ENCODE measurements at regions not wholly inside any gene's neighbourhood (a gene's known extent, or its start where the extent isn't known, plus 50 kb on each side); places are given as distances from the start of the nearest gene placed in this dataset.

DNA sequence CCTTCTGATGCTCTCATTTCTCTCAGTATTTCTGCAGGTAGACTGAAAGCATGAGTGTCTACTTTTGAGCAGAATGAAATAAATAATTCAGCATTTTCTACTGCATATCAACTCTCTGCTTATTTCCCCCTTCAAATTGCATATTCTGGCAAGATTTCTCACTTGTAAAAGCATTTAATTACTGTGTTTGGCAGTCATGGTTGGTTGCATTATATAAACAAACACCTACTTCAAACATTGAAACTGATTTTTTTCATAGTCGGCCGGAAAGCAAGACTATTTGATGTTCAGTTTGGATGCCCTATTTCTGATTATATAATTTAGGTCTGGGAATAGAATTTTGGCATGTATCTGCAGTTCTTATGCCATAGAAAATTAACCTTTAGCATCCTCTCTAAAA lies 73.1 kb downstream of the PLEKHG1 start:
- Mint-ChIP-seq H3K27me3 (no peaks in the 10 kb centered on the region), H3K4me3 (no peak overlapping the region), H3K9me3 (no peaks in the 10 kb centered on the region), H3K36me3 (peaks cover 70% of the 10 kb centered on the region), H3K4me1 (peaks cover 57% of the 10 kb centered on the region), H3K27ac (no peak overlapping the region)
- no peak for ATAC-seq

DNA sequence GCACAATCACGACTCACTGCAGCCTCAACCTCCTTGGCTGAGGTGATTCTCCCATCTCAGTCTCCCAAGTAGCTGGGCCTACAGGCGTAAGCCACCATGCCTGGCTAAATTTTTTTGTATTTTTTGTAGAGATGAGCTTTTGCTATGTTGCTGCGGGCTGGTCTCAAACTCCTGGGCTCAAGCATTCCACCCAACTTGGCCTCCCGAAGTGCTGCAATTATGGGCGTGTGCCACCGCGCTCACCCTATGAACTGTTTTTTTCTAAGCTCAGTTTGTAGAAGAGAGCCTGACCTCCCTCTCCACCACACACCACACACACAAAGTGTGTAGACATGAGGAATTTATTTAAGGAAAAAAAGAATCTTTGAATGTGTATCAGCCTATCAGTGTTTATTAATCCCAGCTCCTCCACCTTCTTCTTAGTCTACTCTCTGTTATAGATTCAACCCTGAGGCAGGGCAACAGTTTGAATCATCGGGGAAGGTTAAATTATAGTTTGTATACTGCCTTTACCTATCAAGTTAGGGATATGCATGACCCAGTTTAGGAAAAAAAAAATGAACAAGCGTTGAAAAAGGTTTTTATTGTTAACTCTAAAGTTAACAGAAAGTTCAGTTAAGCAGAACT lies 74.1 kb downstream of the PLEKHG1 start:
- no peak overlapping the region for H3K4me3 Mint-ChIP-seq
- peaks cover 49% of the 10 kb centered on the region for H3K4me1 Mint-ChIP-seq
- H3K27ac Mint-ChIP-seq: peak overlapping the region; percentile 66
- no peaks in the 10 kb centered on the region for H3K27me3 Mint-ChIP-seq
- no peak for ATAC-seq
- peaks cover 70% of the 10 kb centered on the region for H3K36me3 Mint-ChIP-seq
- no peaks in the 10 kb centered on the region for H3K9me3 Mint-ChIP-seq

DNA sequence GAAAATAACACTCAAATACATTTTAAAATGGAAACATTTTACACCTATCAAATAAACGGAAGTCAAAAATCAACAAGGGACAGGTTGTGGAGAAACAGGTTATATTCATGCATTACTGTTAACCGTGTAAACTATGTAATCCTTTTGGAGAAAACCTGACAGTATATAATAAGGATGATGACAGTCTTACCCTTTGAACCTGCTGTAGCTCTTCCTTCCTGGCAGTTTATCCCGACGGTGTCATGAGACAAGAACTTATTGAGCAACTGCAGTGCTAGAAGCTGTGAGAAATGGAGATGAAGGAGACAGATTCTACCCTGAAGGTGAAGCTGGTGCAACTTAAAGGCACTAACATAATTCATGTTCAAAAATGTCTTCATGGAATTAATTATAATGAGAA lies 76.7 kb downstream of the PLEKHG1 start:
- ATAC-seq: no peak
- Mint-ChIP-seq H3K4me3 (no peak overlapping the region), H3K27ac (no peak overlapping the region), H3K4me1 (peaks cover 58% of the 10 kb centered on the region), H3K27me3 (no peaks in the 10 kb centered on the region), H3K36me3 (peaks cover 74% of the 10 kb centered on the region), H3K9me3 (no peaks in the 10 kb centered on the region)

DNA sequence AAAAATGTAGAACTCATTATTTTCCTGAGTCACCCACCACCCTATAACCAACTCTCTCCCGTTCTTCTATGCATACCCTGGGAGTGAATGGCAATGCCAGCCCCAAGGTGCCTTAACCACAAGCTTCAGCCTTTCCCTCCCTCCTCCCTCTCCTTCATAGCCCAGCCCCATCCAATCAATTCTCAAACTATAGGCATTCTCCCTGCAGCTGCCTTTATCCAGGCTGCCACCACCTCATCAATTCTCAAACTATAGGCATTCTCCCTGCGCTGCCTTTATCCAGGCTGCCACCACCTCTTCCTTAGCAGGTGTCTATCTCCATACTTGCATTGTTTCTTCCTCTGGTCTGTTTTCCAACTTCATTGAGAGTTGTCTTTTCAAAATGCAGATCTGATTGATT lies 77.1 kb downstream of the PLEKHG1 start:
- no peaks in the 10 kb centered on the region for H3K27me3 Mint-ChIP-seq
- peaks cover 58% of the 10 kb centered on the region for H3K4me1 Mint-ChIP-seq
- peaks cover 72% of the 10 kb centered on the region for H3K36me3 Mint-ChIP-seq
- no peak overlapping the region for H3K4me3 Mint-ChIP-seq
- H3K9me3 Mint-ChIP-seq: no peaks in the 10 kb centered on the region
- no peak for ATAC-seq
- no peak overlapping the region for H3K27ac Mint-ChIP-seq

DNA sequence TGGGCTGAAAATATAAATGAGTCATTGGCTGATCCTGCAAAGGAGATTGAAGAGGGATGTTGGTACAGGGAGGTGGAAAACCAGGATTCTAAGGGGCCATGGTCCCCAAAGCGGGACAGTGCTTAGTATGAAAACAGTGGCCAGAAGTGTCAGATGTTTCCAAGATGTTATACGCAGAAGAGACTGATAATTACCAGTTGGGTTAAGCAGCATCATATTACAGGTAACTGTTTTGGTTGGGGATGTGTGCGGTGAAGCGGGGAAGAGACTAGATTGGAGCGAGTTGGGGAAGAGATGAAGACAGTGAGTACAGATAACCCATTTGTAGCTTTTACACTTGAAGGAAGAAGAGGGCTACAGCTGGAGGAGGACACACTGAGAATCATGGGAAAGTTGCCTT lies 80.8 kb downstream of the PLEKHG1 start:
- peak overlapping the region; percentile 2 for H3K27ac Mint-ChIP-seq

DNA sequence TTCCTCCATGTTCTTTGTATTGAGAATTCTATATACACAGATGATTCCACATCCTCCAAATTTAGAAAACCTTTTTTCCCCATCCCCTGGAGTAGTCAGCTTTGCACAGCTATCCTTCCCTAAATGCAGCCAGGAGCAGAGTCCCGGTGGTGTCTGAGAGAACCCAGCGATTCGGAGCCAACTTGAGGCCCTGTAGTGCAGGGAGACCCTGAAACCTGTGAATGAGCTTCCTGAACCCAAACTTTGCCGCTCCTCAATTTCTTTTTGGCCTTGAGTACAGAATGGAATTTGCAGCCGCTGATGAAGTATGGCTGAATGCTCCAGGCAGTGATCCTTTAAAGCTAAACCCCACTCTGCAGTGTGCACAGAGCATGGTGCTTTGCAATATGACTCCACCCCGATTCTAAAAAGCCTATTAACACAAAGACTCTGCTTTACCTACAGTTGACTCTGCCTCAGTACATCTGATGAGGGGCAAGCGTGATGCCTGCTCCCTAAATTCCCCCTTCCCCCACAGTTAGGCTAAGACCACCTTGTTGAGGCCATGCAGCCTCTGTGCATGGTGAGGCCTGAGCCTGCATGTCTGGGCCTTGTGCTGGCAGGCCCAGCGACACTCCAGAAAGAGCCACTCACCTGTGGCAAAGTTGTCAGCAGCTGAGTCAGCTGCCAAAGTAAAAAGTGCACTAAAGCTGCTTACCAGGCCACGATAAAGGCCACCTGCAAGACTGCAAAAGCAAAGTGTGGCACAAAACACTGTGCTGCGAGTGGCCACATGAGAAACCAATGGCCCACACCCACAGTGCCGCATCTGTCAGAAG lies 82.1 kb downstream of the PLEKHG1 start:
- H3K27me3 Mint-ChIP-seq: no peaks in the 10 kb centered on the region
- no peaks in the 10 kb centered on the region for H3K9me3 Mint-ChIP-seq
- no peak for ATAC-seq
- peak overlapping the region; percentile 54 for H3K27ac Mint-ChIP-seq
- peaks cover 74% of the 10 kb centered on the region for H3K4me1 Mint-ChIP-seq
- H3K4me3 Mint-ChIP-seq: no peak overlapping the region
- H3K36me3 Mint-ChIP-seq: peaks cover 43% of the 10 kb centered on the region

More for the DNA sequence above, 80.8 kb downstream of the PLEKHG1 start:
- Mint-ChIP-seq H3K4me3 (no peak overlapping the region), H3K4me1 (peaks cover 65% of the 10 kb centered on the region), H3K36me3 (peaks cover 56% of the 10 kb centered on the region), H3K27me3 (no peaks in the 10 kb centered on the region), H3K9me3 (no peaks in the 10 kb centered on the region)
- no peak for ATAC-seq

DNA sequence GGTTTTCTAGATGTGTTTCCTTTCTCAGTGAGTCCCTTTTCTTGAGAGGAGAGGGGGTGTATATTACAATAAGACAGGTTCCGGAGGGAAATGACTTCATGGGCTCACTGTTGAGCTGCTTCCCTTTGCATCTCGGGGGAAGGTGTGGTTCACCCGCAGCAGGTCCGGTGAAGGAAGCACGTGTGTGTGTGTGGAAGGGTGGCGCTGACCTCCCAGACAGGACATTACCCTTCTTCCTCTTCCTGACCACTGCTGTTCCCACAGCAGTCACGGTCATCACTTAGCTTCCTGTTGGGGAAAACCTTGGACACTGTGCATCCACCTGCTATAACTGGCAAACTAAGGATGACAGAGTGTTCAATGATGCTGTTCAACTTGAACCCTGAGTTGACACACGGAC lies 83.6 kb downstream of the PLEKHG1 start:
- peak; percentile 64 for ATAC-seq
- no peaks in the 10 kb centered on the region for H3K9me3 Mint-ChIP-seq

DNA sequence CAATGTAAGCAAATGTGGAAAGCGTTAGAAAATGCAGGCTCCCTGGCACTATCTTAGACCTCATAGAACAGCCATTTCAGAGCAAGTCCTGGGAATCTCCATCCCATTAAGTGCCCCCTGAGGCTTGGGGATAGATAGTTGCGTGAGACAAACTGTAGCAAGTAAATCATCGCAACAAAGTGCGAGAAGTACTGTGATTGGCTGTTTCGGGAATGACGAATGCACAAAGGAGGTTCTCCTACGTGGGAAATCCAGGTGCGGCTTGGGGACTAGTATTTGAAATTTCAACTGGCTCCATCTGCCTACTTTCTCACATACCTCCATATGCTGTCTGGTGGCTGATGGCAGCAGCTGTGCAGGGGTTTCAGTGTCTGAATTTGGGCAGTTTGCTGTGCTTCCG lies 84.5 kb downstream of the PLEKHG1 start:
- peak overlapping the region; percentile 5 for H3K4me3 Mint-ChIP-seq
- H3K27ac Mint-ChIP-seq: peak overlapping the region; percentile 54
- no peak for ATAC-seq
- H3K4me1 Mint-ChIP-seq: peaks cover 92% of the 10 kb centered on the region
- H3K27me3 Mint-ChIP-seq: no peaks in the 10 kb centered on the region
- peaks cover 51% of the 10 kb centered on the region for H3K36me3 Mint-ChIP-seq
- H3K9me3 Mint-ChIP-seq: no peaks in the 10 kb centered on the region

More for the DNA sequence above, 83.6 kb downstream of the PLEKHG1 start:
- Mint-ChIP-seq H3K27ac (peak overlapping the region; percentile 54), H3K27me3 (no peaks in the 10 kb centered on the region), H3K4me1 (peaks cover 85% of the 10 kb centered on the region), H3K4me3 (peak overlapping the region; percentile 7), H3K36me3 (peaks cover 45% of the 10 kb centered on the region)

DNA sequence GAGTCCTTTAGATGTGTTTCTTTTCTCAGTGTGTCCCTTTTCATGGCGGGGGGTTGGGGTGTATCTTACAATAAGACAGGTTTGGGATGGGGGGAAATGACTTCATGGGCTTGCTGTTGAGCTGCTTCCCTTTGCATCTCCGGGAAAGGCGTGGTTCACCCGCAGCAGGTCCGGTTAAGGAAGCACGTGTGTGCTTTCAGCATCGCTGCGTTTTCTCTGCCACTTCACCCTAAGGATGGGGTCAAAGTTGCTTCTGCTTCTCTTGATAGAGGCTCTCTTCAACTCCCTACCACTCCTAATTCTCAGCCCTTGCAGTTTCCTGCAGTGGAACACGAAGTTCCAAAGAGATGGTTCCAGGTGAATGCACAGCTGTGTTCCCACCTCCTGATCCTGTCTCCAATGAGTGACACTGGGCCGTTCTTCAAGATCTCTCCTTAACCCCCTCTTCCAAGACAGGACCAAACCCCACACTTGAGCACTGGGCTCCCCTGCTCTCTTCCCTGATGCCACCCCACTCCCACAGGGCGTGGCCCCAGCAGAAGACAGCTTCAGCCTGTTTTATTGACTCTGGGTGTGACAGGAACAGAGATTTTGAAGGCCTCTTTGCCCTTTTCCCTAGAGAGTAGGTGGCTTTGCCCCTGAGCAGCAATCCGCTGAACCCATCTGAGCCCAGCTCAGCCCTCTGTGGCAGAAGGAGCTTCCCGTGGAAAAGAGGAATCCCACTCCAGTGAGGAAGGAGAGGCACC lies 85.2 kb downstream of the PLEKHG1 start:
- no peaks in the 10 kb centered on the region for H3K27me3 Mint-ChIP-seq
- H3K9me3 Mint-ChIP-seq: no peaks in the 10 kb centered on the region
- ATAC-seq: no peak
- H3K4me1 Mint-ChIP-seq: peaks cover 88% of the 10 kb centered on the region
- H3K4me3 Mint-ChIP-seq: peak overlapping the region; percentile 25
- peak overlapping the region; percentile 54 for H3K27ac Mint-ChIP-seq
- H3K36me3 Mint-ChIP-seq: peaks cover 46% of the 10 kb centered on the region

DNA sequence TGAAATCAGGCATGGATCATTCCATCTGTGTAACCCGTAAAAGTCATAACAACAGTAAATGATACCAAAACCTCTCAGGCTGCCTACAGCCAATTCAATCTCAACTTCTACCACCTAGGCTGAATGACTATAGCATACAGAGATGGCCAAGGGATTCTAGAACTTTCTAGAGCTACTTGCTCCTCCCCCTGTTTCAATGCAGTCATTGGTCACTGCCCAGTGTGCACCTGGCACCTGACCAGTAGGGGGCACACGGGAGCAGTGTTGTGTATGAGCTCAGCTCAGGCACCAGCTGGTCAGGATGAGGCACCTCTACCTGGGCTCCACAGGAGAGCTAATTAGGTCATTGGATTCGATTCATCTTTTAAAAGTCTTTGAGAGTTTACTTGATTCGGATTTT lies 86.2 kb downstream of the PLEKHG1 start:
- ATAC-seq: peak; percentile 51
- Mint-ChIP-seq H3K4me1 (peaks cover 88% of the 10 kb centered on the region), H3K36me3 (peaks cover 42% of the 10 kb centered on the region)

DNA sequence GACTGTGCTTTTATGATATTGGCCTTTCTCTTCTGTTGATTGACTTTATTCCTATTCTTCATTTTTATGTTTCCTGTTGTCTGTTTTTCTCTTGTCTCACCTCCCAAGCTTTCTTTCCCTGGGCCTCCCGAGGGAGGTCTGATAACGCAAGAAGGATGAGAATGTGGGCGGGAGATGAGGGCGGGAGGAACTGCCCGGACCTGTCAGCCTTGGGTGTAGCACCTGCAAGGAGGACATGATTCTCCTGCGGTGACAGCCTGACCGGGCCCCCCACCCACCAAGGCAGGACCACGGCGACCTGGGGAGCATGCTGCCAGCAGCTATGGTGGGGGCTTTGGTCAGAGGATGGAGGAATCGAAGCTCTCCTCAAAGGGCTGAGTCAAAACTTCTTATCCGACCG lies 86.9 kb downstream of the PLEKHG1 start:
- H3K27me3 Mint-ChIP-seq: no peaks in the 10 kb centered on the region
- peaks cover 88% of the 10 kb centered on the region for H3K4me1 Mint-ChIP-seq

More for the DNA sequence above, 86.2 kb downstream of the PLEKHG1 start:
- Mint-ChIP-seq H3K27me3 (no peaks in the 10 kb centered on the region), H3K4me3 (no peak overlapping the region), H3K27ac (peak overlapping the region; percentile 50), H3K9me3 (no peaks in the 10 kb centered on the region)

DNA sequence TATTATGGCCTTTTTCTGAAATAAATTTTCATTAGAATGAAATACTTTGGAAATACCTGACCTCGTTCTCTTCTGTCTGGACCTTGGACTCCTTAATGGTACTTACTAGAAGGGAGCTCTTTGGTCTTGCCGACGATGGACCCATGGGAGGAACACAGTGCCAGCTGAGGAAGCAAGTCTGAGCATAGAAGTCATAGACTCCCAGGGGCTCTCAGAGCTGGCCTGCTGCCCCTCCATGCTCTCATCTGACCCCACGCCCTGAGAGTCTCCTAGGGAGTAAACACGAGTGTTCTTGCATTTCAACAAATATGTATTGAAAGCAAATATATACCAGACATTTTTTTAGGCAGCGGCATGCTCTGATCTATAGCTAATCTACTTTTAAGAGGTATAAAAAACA lies 87.8 kb downstream of the PLEKHG1 start:
- Mint-ChIP-seq H3K9me3 (no peaks in the 10 kb centered on the region), H3K4me1 (peaks cover 87% of the 10 kb centered on the region), H3K27ac (peak overlapping the region; percentile 50), H3K4me3 (no peak overlapping the region), H3K36me3 (peaks cover 42% of the 10 kb centered on the region), H3K27me3 (no peaks in the 10 kb centered on the region)
- no peak for ATAC-seq

More for the DNA sequence above, 86.9 kb downstream of the PLEKHG1 start:
- Mint-ChIP-seq H3K36me3 (peaks cover 44% of the 10 kb centered on the region), H3K9me3 (no peaks in the 10 kb centered on the region), H3K27ac (peak overlapping the region; percentile 50), H3K4me3 (no peak overlapping the region)
- ATAC-seq: no peak

DNA sequence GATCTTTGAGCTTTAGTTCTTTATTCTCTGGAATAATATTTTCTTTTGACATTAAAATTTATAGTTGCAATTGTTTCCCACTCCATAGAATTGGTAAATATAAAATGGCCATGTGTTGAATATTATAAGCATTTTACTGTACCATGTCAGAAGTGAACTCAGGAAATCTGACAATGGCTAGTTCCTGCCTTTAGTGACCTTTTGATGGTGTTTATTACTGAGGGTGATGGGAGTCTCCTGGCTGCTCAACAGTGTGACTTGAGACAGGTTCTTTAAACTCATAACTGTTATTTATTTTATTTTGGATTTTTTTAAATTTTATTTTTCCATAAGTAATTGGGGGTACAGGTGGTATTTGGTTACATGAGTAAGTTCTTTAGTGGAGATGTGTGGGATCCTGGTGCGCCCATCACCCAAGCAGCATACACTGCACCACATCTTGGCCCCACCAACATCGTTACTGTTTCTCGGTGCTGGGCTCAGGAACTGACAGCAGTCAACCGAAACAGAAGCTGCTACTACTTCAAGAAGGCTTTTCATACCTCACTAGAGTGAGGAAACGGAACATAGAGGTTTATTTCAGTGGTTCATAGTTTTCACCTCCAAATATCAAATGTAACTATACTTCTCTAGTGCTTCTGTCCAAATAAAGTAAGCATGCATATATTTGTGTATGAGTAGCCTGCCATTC lies 90.4 kb downstream of the PLEKHG1 start:
- Mint-ChIP-seq H3K27ac (peak overlapping the region; percentile 9), H3K36me3 (peaks cover 43% of the 10 kb centered on the region), H3K9me3 (no peaks in the 10 kb centered on the region), H3K27me3 (no peaks in the 10 kb centered on the region), H3K4me3 (no peak overlapping the region), H3K4me1 (peaks cover 80% of the 10 kb centered on the region)
- ATAC-seq: peak; percentile 83

DNA sequence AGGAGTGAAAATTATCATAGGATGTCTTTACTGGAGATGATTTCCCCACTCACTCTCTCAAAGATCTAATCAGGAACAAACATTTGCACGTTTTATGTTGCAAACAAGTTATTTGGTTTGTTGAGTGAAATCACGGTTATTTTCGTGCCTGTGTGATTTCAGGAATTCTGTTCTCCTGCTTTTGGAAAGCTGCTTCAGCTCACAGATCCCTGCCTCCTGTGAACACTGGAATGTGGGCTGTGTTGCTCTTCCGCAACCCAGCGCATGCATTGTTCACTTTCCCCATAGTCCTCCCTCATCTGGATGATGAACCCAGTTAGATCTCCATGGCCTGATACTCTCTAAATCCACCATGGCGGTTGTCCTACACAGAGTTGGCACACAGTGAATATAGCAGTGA lies 91.0 kb downstream of the PLEKHG1 start:
- H3K27me3 Mint-ChIP-seq: no peaks in the 10 kb centered on the region
- H3K4me1 Mint-ChIP-seq: peaks cover 80% of the 10 kb centered on the region
- H3K27ac Mint-ChIP-seq: peak overlapping the region; percentile 9
- H3K36me3 Mint-ChIP-seq: peaks cover 39% of the 10 kb centered on the region
- H3K9me3 Mint-ChIP-seq: no peaks in the 10 kb centered on the region
- no peak overlapping the region for H3K4me3 Mint-ChIP-seq
- no peak for ATAC-seq

DNA sequence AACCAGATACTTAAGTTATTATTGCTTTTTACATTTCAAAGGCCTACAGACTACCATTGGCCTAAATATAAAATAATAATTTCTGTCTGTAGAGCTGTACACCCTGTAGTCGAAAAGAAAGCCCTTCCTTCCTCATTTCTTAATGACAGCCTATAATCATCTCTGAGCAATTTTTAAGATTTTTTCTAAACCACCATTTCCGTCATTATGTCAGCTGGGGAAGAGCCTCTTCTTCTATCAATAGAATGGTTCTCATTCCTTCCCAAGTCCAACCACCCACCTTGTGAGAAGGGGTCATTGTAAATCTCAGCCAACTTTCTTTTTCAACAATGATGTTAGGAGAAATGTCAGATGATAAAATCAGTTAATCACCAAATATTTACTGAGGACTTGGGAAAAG lies 91.8 kb downstream of the PLEKHG1 start:
- ATAC-seq: peak; percentile 79
- peak overlapping the region; percentile 50 for H3K27ac Mint-ChIP-seq

More for the DNA sequence above, 91.8 kb downstream of the PLEKHG1 start:
- peaks cover 42% of the 10 kb centered on the region for H3K36me3 Mint-ChIP-seq
- no peak overlapping the region for H3K4me3 Mint-ChIP-seq
- H3K9me3 Mint-ChIP-seq: no peaks in the 10 kb centered on the region
- H3K4me1 Mint-ChIP-seq: peaks cover 79% of the 10 kb centered on the region
- H3K27me3 Mint-ChIP-seq: no peaks in the 10 kb centered on the region

Measured in stimulated activated memory B cell treated with anti-CD40 and anti-IgM and Interleukin-4, amounts not matched to agents 10 μg/mL and 1 μg/mL and 100 μg/mL, for 72 hours (primary cell).